ENCODE measurements at regions not wholly inside any gene's neighbourhood (a gene's known extent, or its start where the extent isn't known, plus 50 kb on each side); places are given as distances from the start of the nearest gene placed in this dataset.

- POLR2A ChIA-PET: no interaction called here
- H3K4me3 Mint-ChIP-seq: no peak overlapping the region
Observed at GRCh38 chr12:84091651-84092050, 820.9 kb downstream of the SLC6A15 start.

GRCh38 chr12:84089356-84089755, 823.2 kb downstream of the SLC6A15 start:
- Mint-ChIP-seq H3K4me1 (no peaks in the 10 kb centered on the region), H3K9me3 (peaks cover 9% of the 10 kb centered on the region), H3K27me3 (no peaks in the 10 kb centered on the region), H3K4me3 (no peak overlapping the region), H3K27ac (no peak overlapping the region), H3K36me3 (ENCODE audit: low read depth) (no peaks in the 10 kb centered on the region)
- no peak for TF ChIP-seq CTCF (IDR thresholded peaks at IDR 0.05)
- ChIA-PET POLR2A (no interaction called here), CTCF (no interaction called here)
- DNase-seq (no peak), ATAC-seq (ENCODE audit: low read depth) (no peak)
- intact Hi-C loops (cut with micrococcal nuclease): no loop called here

More at GRCh38 chr12:84091651-84092050, 820.9 kb downstream of the SLC6A15 start:
- DNase-seq (no peak), ATAC-seq (ENCODE audit: low read depth) (no peak)
- H3K27me3 Mint-ChIP-seq: no peaks in the 10 kb centered on the region
- CTCF ChIA-PET: no interaction called here
- H3K9me3 Mint-ChIP-seq: peaks cover 6% of the 10 kb centered on the region
- intact Hi-C loops (cut with micrococcal nuclease): no loop called here
- no peaks in the 10 kb centered on the region for H3K4me1 Mint-ChIP-seq
- no peak overlapping the region for H3K27ac Mint-ChIP-seq
- H3K36me3 Mint-ChIP-seq (ENCODE audit: low read depth): no peaks in the 10 kb centered on the region
- TF ChIP-seq CTCF (IDR thresholded peaks at IDR 0.05): no peak

GRCh38 chr12:84085046-84085445, 827.6 kb downstream of the SLC6A15 start:
- ChIA-PET CTCF (no interaction called here), POLR2A (no interaction called here)
- DNase-seq (no peak), ATAC-seq (ENCODE audit: low read depth) (no peak)
- TF ChIP-seq CTCF (IDR thresholded peaks at IDR 0.05): no peak
- no peaks in the 10 kb centered on the region for H3K36me3 Mint-ChIP-seq (ENCODE audit: low read depth)
- H3K9me3 Mint-ChIP-seq: peaks cover 7% of the 10 kb centered on the region
- intact Hi-C loops (cut with micrococcal nuclease): no loop called here
- H3K27me3 Mint-ChIP-seq: no peaks in the 10 kb centered on the region
- H3K4me1 Mint-ChIP-seq: no peaks in the 10 kb centered on the region
- no peak overlapping the region for H3K4me3 Mint-ChIP-seq
- H3K27ac Mint-ChIP-seq: no peak overlapping the region

- ATAC-seq (ENCODE audit: low read depth) (no peak), DNase-seq (no peak)
- no peak overlapping the region for H3K27ac Mint-ChIP-seq
- no peaks in the 10 kb centered on the region for H3K27me3 Mint-ChIP-seq
- no peaks in the 10 kb centered on the region for H3K36me3 Mint-ChIP-seq (ENCODE audit: low read depth)
- peaks cover 2% of the 10 kb centered on the region for H3K9me3 Mint-ChIP-seq
- CTCF ChIA-PET: no interaction called here
- TF ChIP-seq CTCF (IDR thresholded peaks at IDR 0.05): no peak
- H3K4me1 Mint-ChIP-seq: no peaks in the 10 kb centered on the region
- POLR2A ChIA-PET: no interaction called here
- H3K4me3 Mint-ChIP-seq: no peak overlapping the region
- intact Hi-C loops (cut with micrococcal nuclease): no loop called here
Observed at GRCh38 chr12:84079626-84080025, 833.0 kb downstream of the SLC6A15 start.

GRCh38 chr12:84077679-84078078, 834.9 kb downstream of the SLC6A15 start:
- no peak for ATAC-seq (ENCODE audit: low read depth)
- TF ChIP-seq CTCF (IDR thresholded peaks at IDR 0.05): no peak
- ChIA-PET CTCF (no interaction called here), POLR2A (no interaction called here)
- no peak for DNase-seq
- no peaks in the 10 kb centered on the region for H3K4me1 Mint-ChIP-seq
- no peak overlapping the region for H3K4me3 Mint-ChIP-seq
- H3K36me3 Mint-ChIP-seq (ENCODE audit: low read depth): no peaks in the 10 kb centered on the region
- H3K9me3 Mint-ChIP-seq: peaks cover 5% of the 10 kb centered on the region
- intact Hi-C loops (cut with micrococcal nuclease): no loop called here
- H3K27ac Mint-ChIP-seq: no peak overlapping the region
- H3K27me3 Mint-ChIP-seq: no peaks in the 10 kb centered on the region

All from activated B cell treated with CpG ODN at 0.5 μM for 24 hours (primary cell).